Keratinocyte (primary cell): ENCODE measurements at regions not wholly inside any gene's neighbourhood (a gene's known extent, or its start where the extent isn't known, plus 50 kb on each side); places are given as distances from the start of the nearest gene placed in this dataset.

Source experiments
- EZH2 ChIP-seq: IDR thresholded peaks from one replicate; pipeline ENCODE4 v1.6.1; 2012; ENCODE audit warnings: inconsistent platforms, mild to moderate bottlenecking, low read length, moderate library complexity
- TF ChIP-seq, protein P1 (sequence below), 3 experiments: IDR thresholded peaks in 1 of 3; conservative IDR thresholded peaks in 1 of 3; optimal IDR thresholded peaks in 1 of 3; 2 replicates in 2 of 3; 3 replicates in 1 of 3; pipeline versions ENCODE3 to v1.5.1; 2011; ENCODE audit warnings: low read length in 3 of 3, mild to moderate bottlenecking in 3 of 3, moderate library complexity in 2 of 3, control low read depth in 1 of 3, inconsistent platforms in 1 of 3; ENCODE audit not compliant: insufficient read depth in 2 of 3; ENCODE audit errors: extremely low read depth in 1 of 3

DNA sequence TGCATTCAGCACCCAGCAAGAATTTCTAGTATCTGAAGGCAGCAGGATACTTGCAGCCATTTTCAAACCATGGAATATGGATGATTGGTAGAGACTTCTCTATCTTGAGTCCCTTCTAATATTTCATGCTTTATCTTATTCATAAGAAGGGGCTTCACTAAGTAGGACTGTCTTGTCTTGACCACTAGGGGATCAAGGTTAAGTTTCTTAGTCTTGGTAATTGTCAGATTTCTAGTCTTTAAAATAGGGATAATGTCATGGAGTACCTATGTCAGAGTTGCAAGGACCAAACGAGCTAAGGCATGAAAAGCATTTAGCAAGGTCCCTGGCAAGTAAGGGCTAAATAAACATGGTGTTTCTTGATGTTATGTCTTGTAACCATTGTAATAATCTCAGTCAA is 68.5 kb upstream of the ESR1 start:
- TF ChIP-seq, protein P1, sequence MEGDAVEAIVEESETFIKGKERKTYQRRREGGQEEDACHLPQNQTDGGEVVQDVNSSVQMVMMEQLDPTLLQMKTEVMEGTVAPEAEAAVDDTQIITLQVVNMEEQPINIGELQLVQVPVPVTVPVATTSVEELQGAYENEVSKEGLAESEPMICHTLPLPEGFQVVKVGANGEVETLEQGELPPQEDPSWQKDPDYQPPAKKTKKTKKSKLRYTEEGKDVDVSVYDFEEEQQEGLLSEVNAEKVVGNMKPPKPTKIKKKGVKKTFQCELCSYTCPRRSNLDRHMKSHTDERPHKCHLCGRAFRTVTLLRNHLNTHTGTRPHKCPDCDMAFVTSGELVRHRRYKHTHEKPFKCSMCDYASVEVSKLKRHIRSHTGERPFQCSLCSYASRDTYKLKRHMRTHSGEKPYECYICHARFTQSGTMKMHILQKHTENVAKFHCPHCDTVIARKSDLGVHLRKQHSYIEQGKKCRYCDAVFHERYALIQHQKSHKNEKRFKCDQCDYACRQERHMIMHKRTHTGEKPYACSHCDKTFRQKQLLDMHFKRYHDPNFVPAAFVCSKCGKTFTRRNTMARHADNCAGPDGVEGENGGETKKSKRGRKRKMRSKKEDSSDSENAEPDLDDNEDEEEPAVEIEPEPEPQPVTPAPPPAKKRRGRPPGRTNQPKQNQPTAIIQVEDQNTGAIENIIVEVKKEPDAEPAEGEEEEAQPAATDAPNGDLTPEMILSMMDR (optimal IDR thresholded peaks at IDR 0.05 in 1 of 3, IDR thresholded peaks at IDR 0.05 in 1 of 3, conservative IDR thresholded peaks at IDR 0.05 in 1 of 3; ENCODE audit: extremely low read depth in 1 of 3, insufficient read depth in 2 of 3, low read length in 3 of 3) = no peak
- TF ChIP-seq EZH2 = no peak
